Activated effector memory CD4-positive, alpha-beta T cell treated with anti-CD3 and anti-CD28 coated beads, Interleukin-2, amount 50 U/mL, for 16 hours (primary cell): ENCODE measurements at regions not wholly inside any gene's neighbourhood (a gene's known extent, or its start where the extent isn't known, plus 50 kb on each side); places are given as distances from the start of the nearest gene placed in this dataset.
"Not testable (repeated sequence)": the region's sequence is repeated elsewhere in the genome, so short reads cannot be mapped to it uniquely, and the experiment has no call there.

Source experiments
- DNase-seq: peaks from one replicate; pipeline ENCODE4 v3.0.0-alpha.2; 2020

- no peak for DNase-seq
Observed at GRCh38 chr2:136319237-136319636, 201.3 kb upstream of the CXCR4 start.

- DNase-seq = no peak
Observed at GRCh38 chr2:136314240-136314639, 196.3 kb upstream of the CXCR4 start.

GRCh38 chr2:136312568-136312967, 194.6 kb upstream of the CXCR4 start:
- DNase-seq = not testable (repeated sequence)

- no peak for DNase-seq
Observed at GRCh38 chr2:136310797-136311603, 193.1 kb upstream of the CXCR4 start.

GRCh38 chr2:136310005-136310495, 192.1 kb upstream of the CXCR4 start:
- peak; percentile 66 for DNase-seq

- no peak for DNase-seq
Observed at GRCh38 chr2:136308611-136309010, 190.7 kb upstream of the CXCR4 start.

- no peak for DNase-seq
Observed at GRCh38 chr2:136306836-136307235, 188.9 kb upstream of the CXCR4 start.

GRCh38 chr2:136305517-136306192, 187.7 kb upstream of the CXCR4 start:
- peak; percentile 80 for DNase-seq

- no peak for DNase-seq
Observed at GRCh38 chr2:136301006-136301405, 183.1 kb upstream of the CXCR4 start.

GRCh38 chr2:136298631-136299030, 180.7 kb upstream of the CXCR4 start:
- DNase-seq = no peak

GRCh38 chr2:136297994-136298393, 180.0 kb upstream of the CXCR4 start:
- DNase-seq = no peak

- no peak for DNase-seq
Observed at GRCh38 chr2:136297312-136297711, 179.4 kb upstream of the CXCR4 start.

- DNase-seq = no peak
Observed at GRCh38 chr2:136295168-136295567, 177.2 kb upstream of the CXCR4 start.

- no peak for DNase-seq
Observed at GRCh38 chr2:136291871-136292270, 173.9 kb upstream of the CXCR4 start.

- DNase-seq = no peak
Observed at GRCh38 chr2:136290326-136290725, 172.4 kb upstream of the CXCR4 start.

GRCh38 chr2:136288249-136288648, 170.3 kb upstream of the CXCR4 start:
- DNase-seq = no peak

- no peak for DNase-seq
Observed at GRCh38 chr2:136286423-136286822, 168.5 kb upstream of the CXCR4 start.

- DNase-seq = no peak
Observed at GRCh38 chr2:136284226-136285119, 166.5 kb upstream of the CXCR4 start.

GRCh38 chr2:136282251-136282650, 164.3 kb upstream of the CXCR4 start:
- DNase-seq = no peak

- peak; percentile 78 for DNase-seq
Observed at GRCh38 chr2:136281281-136282114, 163.5 kb upstream of the CXCR4 start.

- not testable (repeated sequence) for DNase-seq
Observed at GRCh38 chr2:136266346-136266745, 148.4 kb upstream of the CXCR4 start.

GRCh38 chr2:136259551-136259950, 141.6 kb upstream of the CXCR4 start:
- DNase-seq = no peak
